ENCODE measurements at regions not wholly inside any gene's neighbourhood (a gene's known extent, or its start where the extent isn't known, plus 50 kb on each side); places are given as distances from the start of the nearest gene placed in this dataset.
A peak's percentile ranks its signal among the peaks of the same experiment; 100 is the strongest.

- Histone ChIP-seq H3K9me3 (ENCODE audit: control insufficient read depth, low read length) (no peaks in the 10 kb centered on the region), H3K4me1 (ENCODE audit: control insufficient read depth, insufficient read depth, low read length) (no peaks in the 10 kb centered on the region), H3K4me3 (ENCODE audit: low read length) (no peak overlapping the region), H3K27ac (ENCODE audit: low read depth, low read length) (no peak overlapping the region), H3K27me3 (ENCODE audit: control insufficient read depth, insufficient read depth, low read length, poor library complexity, severe bottlenecking) (no peaks in the 10 kb centered on the region), H3K9ac (ENCODE audit: extremely low read depth, low read length, poor library complexity, severe bottlenecking) (no peak overlapping the region), H3K36me3 (ENCODE audit: control insufficient read depth, insufficient read depth, low read length) (no peaks in the 10 kb centered on the region)
- Mint-ChIP-seq H3K4me1 (no peaks in the 10 kb centered on the region), H3K27ac (no peak overlapping the region), H3K36me3 (ENCODE audit: low read depth) (no peaks in the 10 kb centered on the region), H3K27me3 (ENCODE audit: insufficient read depth) (no peaks in the 10 kb centered on the region), H3K9me3 (no peaks in the 10 kb centered on the region), H3K4me3 (no peak overlapping the region)
- no peak for DNase-seq
- peak; percentile 34 for TF ChIP-seq CTCF (conservative IDR thresholded peaks at IDR 0.05)
- 82 to 88% methylated on average over 1 to 2 of the region's 2 CpGs for WGBS, 2 experiments (ENCODE audit: insufficient coverage in 1 of 2, insufficient read length in 1 of 2)
These were observed 219.2 kb upstream of the HDAC9 start for GRCh38 chr7:18276380-18276779.

- Histone ChIP-seq H3K27me3 (ENCODE audit: control insufficient read depth, insufficient read depth, low read length, poor library complexity, severe bottlenecking) (no peaks in the 10 kb centered on the region), H3K9ac (ENCODE audit: extremely low read depth, low read length, poor library complexity, severe bottlenecking) (no peak overlapping the region), H3K4me1 (ENCODE audit: control insufficient read depth, insufficient read depth, low read length) (no peaks in the 10 kb centered on the region), H3K27ac (ENCODE audit: low read depth, low read length) (no peak overlapping the region), H3K9me3 (ENCODE audit: control insufficient read depth, low read length) (no peaks in the 10 kb centered on the region), H3K4me3 (ENCODE audit: low read length) (no peak overlapping the region), H3K36me3 (ENCODE audit: control insufficient read depth, insufficient read depth, low read length) (no peaks in the 10 kb centered on the region)
- peaks cover 6% of the 10 kb centered on the region for H3K4me1 Mint-ChIP-seq
- no peaks in the 10 kb centered on the region for H3K27me3 Mint-ChIP-seq (ENCODE audit: insufficient read depth)
- 100% methylated on average over 1 of the region's 1 CpG for WGBS, 2 experiments (ENCODE audit: insufficient coverage in 1 of 2, insufficient read length in 1 of 2)
- no peak for TF ChIP-seq CTCF (conservative IDR thresholded peaks at IDR 0.05)
- H3K36me3 Mint-ChIP-seq (ENCODE audit: low read depth) = no peaks in the 10 kb centered on the region
- H3K9me3 Mint-ChIP-seq = peaks cover 3% of the 10 kb centered on the region
- no peak for DNase-seq
- H3K27ac Mint-ChIP-seq = no peak overlapping the region
- no peak overlapping the region for H3K4me3 Mint-ChIP-seq
These were observed 217.2 kb upstream of the HDAC9 start for GRCh38 chr7:18278316-18278715.

GRCh38 chr7:18283045-18283444 is 212.5 kb upstream of the HDAC9 start:
- H3K9me3 Mint-ChIP-seq = peaks cover 3% of the 10 kb centered on the region
- no peak for DNase-seq
- H3K36me3 Mint-ChIP-seq (ENCODE audit: low read depth) = no peaks in the 10 kb centered on the region
- H3K27ac Mint-ChIP-seq = peak overlapping the region; percentile 28
- H3K27ac ChIP-seq (ENCODE audit: low read depth, low read length) = no peak overlapping the region
- H3K27me3 ChIP-seq (ENCODE audit: control insufficient read depth, insufficient read depth, low read length, poor library complexity, severe bottlenecking) = no peaks in the 10 kb centered on the region
- H3K4me1 Mint-ChIP-seq = peaks cover 11% of the 10 kb centered on the region
- WGBS, 2 experiments (ENCODE audit: insufficient coverage in 1 of 2, insufficient read length in 1 of 2) = 0% methylated on average over 1 of the region's 1 CpG
- H3K4me3 ChIP-seq (ENCODE audit: low read length) = no peak overlapping the region
- no peak for TF ChIP-seq CTCF (conservative IDR thresholded peaks at IDR 0.05)
- H3K9ac ChIP-seq (ENCODE audit: extremely low read depth, low read length, poor library complexity, severe bottlenecking) = no peak overlapping the region
- H3K36me3 ChIP-seq (ENCODE audit: control insufficient read depth, insufficient read depth, low read length) = no peaks in the 10 kb centered on the region
- H3K4me3 Mint-ChIP-seq = no peak overlapping the region
- H3K27me3 Mint-ChIP-seq (ENCODE audit: insufficient read depth) = no peaks in the 10 kb centered on the region
- H3K4me1 ChIP-seq (ENCODE audit: control insufficient read depth, insufficient read depth, low read length) = no peaks in the 10 kb centered on the region
- no peaks in the 10 kb centered on the region for H3K9me3 ChIP-seq (ENCODE audit: control insufficient read depth, low read length)

Measured in endodermal cell (in vitro differentiated cells).